SK-N-MC (cell line): ENCODE measurements at regions not wholly inside any gene's neighbourhood (a gene's known extent, or its start where the extent isn't known, plus 50 kb on each side); places are given as distances from the start of the nearest gene placed in this dataset.

ENCODE experiments used
- EZH2 ChIP-seq: fragments of 200-600 bp; sonication (generic); IDR thresholded peaks from one replicate; pipeline ENCODE4 v1.6.1; 2017; ENCODE audit warnings: antibody characterized with exemption
- FOXP2 ChIP-seq: optimal IDR thresholded peaks from 2 replicates; pipeline ENCODE3; 2011; ENCODE audit warnings: mild to moderate bottlenecking, moderate library complexity; ENCODE audit not compliant: insufficient read depth; ENCODE audit errors: extremely low read length, control extremely low read depth
- POLR2AphosphoS5 ChIP-seq: IDR thresholded peaks from 2 replicates; pipeline ENCODE4 v1.6.1; 2012; ENCODE audit warnings: mild to moderate bottlenecking, low read depth, low read length, borderline replicate concordance

GRCh38 chr2:223386984-223387383, 215.2 kb downstream of the SCG2 start:
- no peak for TF ChIP-seq EZH2
- TF ChIP-seq POLR2AphosphoS5: no peak
- TF ChIP-seq FOXP2: no peak
